Activated naive CD8-positive, alpha-beta T cell treated with anti-CD3 and anti-CD28 coated beads for 36 hours (primary cell): ENCODE measurements at regions not wholly inside any gene's neighbourhood (a gene's known extent, or its start where the extent isn't known, plus 50 kb on each side); places are given as distances from the start of the nearest gene placed in this dataset.

Experiments
- DNase-seq: peaks from one replicate; pipeline ENCODE4 v3.0.0; 2021
- H3K27ac Mint-ChIP-seq: one replicate; pipeline ENCODE4 v1.8.0; 2022; ENCODE audit warnings: mild to moderate bottlenecking, moderate library complexity, mixed read lengths
- H3K27me3 Mint-ChIP-seq: one replicate; pipeline ENCODE4 v1.8.0; 2022; ENCODE audit warnings: mild to moderate bottlenecking, mixed read lengths
- H3K36me3 Mint-ChIP-seq: one replicate; pipeline ENCODE4 v1.8.0; 2021; ENCODE audit warnings: mild to moderate bottlenecking, mixed read lengths
- H3K4me1 Mint-ChIP-seq: one replicate; pipeline ENCODE4 v1.8.0; 2021; ENCODE audit warnings: mixed read lengths
- H3K4me3 Mint-ChIP-seq: one replicate; pipeline ENCODE4 v1.8.0; 2022; ENCODE audit warnings: mild to moderate bottlenecking, moderate library complexity, mixed read lengths
- H3K9me3 Mint-ChIP-seq: one replicate; pipeline ENCODE4 v1.8.0; 2022; ENCODE audit warnings: mixed read lengths

- no peaks in the 10 kb centered on the region for H3K4me1 Mint-ChIP-seq
- no peak for DNase-seq
- H3K27me3 Mint-ChIP-seq: no peaks in the 10 kb centered on the region
- H3K4me3 Mint-ChIP-seq: no peak overlapping the region
- H3K9me3 Mint-ChIP-seq: no peaks in the 10 kb centered on the region
- no peak overlapping the region for H3K27ac Mint-ChIP-seq
- H3K36me3 Mint-ChIP-seq: no peaks in the 10 kb centered on the region
Measured at GRCh38 chr2:122166820-122167219, 411.4 kb downstream of the TSN start.

GRCh38 chr2:122167515-122167914, 412.1 kb downstream of the TSN start:
- H3K27ac Mint-ChIP-seq: no peak overlapping the region
- H3K9me3 Mint-ChIP-seq: no peaks in the 10 kb centered on the region
- H3K27me3 Mint-ChIP-seq: no peaks in the 10 kb centered on the region
- no peaks in the 10 kb centered on the region for H3K36me3 Mint-ChIP-seq
- H3K4me1 Mint-ChIP-seq: no peaks in the 10 kb centered on the region
- H3K4me3 Mint-ChIP-seq: no peak overlapping the region
- no peak for DNase-seq

GRCh38 chr2:122168799-122169198, 413.3 kb downstream of the TSN start:
- Mint-ChIP-seq H3K4me1 (no peaks in the 10 kb centered on the region), H3K36me3 (no peaks in the 10 kb centered on the region), H3K27me3 (no peaks in the 10 kb centered on the region), H3K9me3 (no peaks in the 10 kb centered on the region), H3K4me3 (no peak overlapping the region), H3K27ac (no peak overlapping the region)
- no peak for DNase-seq

- H3K27me3 Mint-ChIP-seq: no peaks in the 10 kb centered on the region
- no peaks in the 10 kb centered on the region for H3K9me3 Mint-ChIP-seq
- no peaks in the 10 kb centered on the region for H3K4me1 Mint-ChIP-seq
Measured at GRCh38 chr2:122172812-122173211, 417.4 kb downstream of the TSN start.

GRCh38 chr2:122174061-122174460, 418.6 kb downstream of the TSN start:
- no peak for DNase-seq
- H3K9me3 Mint-ChIP-seq: no peaks in the 10 kb centered on the region
- no peak overlapping the region for H3K4me3 Mint-ChIP-seq
- H3K36me3 Mint-ChIP-seq: no peaks in the 10 kb centered on the region
- H3K27me3 Mint-ChIP-seq: no peaks in the 10 kb centered on the region
- no peak overlapping the region for H3K27ac Mint-ChIP-seq
- H3K4me1 Mint-ChIP-seq: no peaks in the 10 kb centered on the region

More at GRCh38 chr2:122172812-122173211, 417.4 kb downstream of the TSN start:
- Mint-ChIP-seq H3K4me3 (no peak overlapping the region), H3K36me3 (no peaks in the 10 kb centered on the region), H3K27ac (no peak overlapping the region)
- DNase-seq: no peak

- H3K4me3 Mint-ChIP-seq: no peak overlapping the region
- H3K4me1 Mint-ChIP-seq: no peaks in the 10 kb centered on the region
- H3K27me3 Mint-ChIP-seq: no peaks in the 10 kb centered on the region
- H3K36me3 Mint-ChIP-seq: no peaks in the 10 kb centered on the region
- no peak overlapping the region for H3K27ac Mint-ChIP-seq
- DNase-seq: no peak
- H3K9me3 Mint-ChIP-seq: no peaks in the 10 kb centered on the region
Measured at GRCh38 chr2:122179492-122180165, 424.2 kb downstream of the TSN start.

- Mint-ChIP-seq H3K4me3 (no peak overlapping the region), H3K9me3 (no peaks in the 10 kb centered on the region), H3K27me3 (no peaks in the 10 kb centered on the region), H3K4me1 (no peaks in the 10 kb centered on the region), H3K27ac (no peak overlapping the region), H3K36me3 (no peaks in the 10 kb centered on the region)
- no peak for DNase-seq
Measured at GRCh38 chr2:122180972-122181371, 425.5 kb downstream of the TSN start.

GRCh38 chr2:122182616-122183355, 427.3 kb downstream of the TSN start:
- no peak for DNase-seq
- H3K9me3 Mint-ChIP-seq: no peaks in the 10 kb centered on the region
- no peak overlapping the region for H3K27ac Mint-ChIP-seq
- no peak overlapping the region for H3K4me3 Mint-ChIP-seq
- H3K36me3 Mint-ChIP-seq: no peaks in the 10 kb centered on the region
- H3K4me1 Mint-ChIP-seq: no peaks in the 10 kb centered on the region
- H3K27me3 Mint-ChIP-seq: no peaks in the 10 kb centered on the region

GRCh38 chr2:122183890-122184289, 428.4 kb downstream of the TSN start:
- Mint-ChIP-seq H3K36me3 (no peaks in the 10 kb centered on the region), H3K4me1 (no peaks in the 10 kb centered on the region), H3K27me3 (no peaks in the 10 kb centered on the region), H3K9me3 (no peaks in the 10 kb centered on the region), H3K4me3 (no peak overlapping the region), H3K27ac (no peak overlapping the region)
- no peak for DNase-seq

- Mint-ChIP-seq H3K27ac (no peak overlapping the region), H3K27me3 (no peaks in the 10 kb centered on the region), H3K4me1 (no peaks in the 10 kb centered on the region), H3K4me3 (no peak overlapping the region), H3K36me3 (no peaks in the 10 kb centered on the region), H3K9me3 (no peaks in the 10 kb centered on the region)
- DNase-seq: no peak
Measured at GRCh38 chr2:122186761-122187222, 431.3 kb downstream of the TSN start.

GRCh38 chr2:122191331-122191730, 435.9 kb downstream of the TSN start:
- Mint-ChIP-seq H3K4me1 (no peaks in the 10 kb centered on the region), H3K36me3 (no peaks in the 10 kb centered on the region), H3K9me3 (no peaks in the 10 kb centered on the region), H3K27me3 (no peaks in the 10 kb centered on the region), H3K27ac (no peak overlapping the region), H3K4me3 (no peak overlapping the region)
- DNase-seq: no peak

GRCh38 chr2:122193622-122194021, 438.2 kb downstream of the TSN start:
- Mint-ChIP-seq H3K9me3 (no peaks in the 10 kb centered on the region), H3K27ac (no peak overlapping the region), H3K4me3 (no peak overlapping the region), H3K4me1 (no peaks in the 10 kb centered on the region), H3K36me3 (no peaks in the 10 kb centered on the region), H3K27me3 (no peaks in the 10 kb centered on the region)
- DNase-seq: no peak

- no peak for DNase-seq
- no peaks in the 10 kb centered on the region for H3K9me3 Mint-ChIP-seq
- H3K36me3 Mint-ChIP-seq: no peaks in the 10 kb centered on the region
- H3K4me3 Mint-ChIP-seq: no peak overlapping the region
- no peaks in the 10 kb centered on the region for H3K27me3 Mint-ChIP-seq
- no peak overlapping the region for H3K27ac Mint-ChIP-seq
- H3K4me1 Mint-ChIP-seq: no peaks in the 10 kb centered on the region
Measured at GRCh38 chr2:122194546-122194945, 439.1 kb downstream of the TSN start.

- Mint-ChIP-seq H3K9me3 (no peaks in the 10 kb centered on the region), H3K4me3 (no peak overlapping the region), H3K27ac (no peak overlapping the region)
Measured at GRCh38 chr2:122203523-122203922, 448.1 kb downstream of the TSN start.

GRCh38 chr2:122205641-122206040, 450.2 kb downstream of the TSN start:
- Mint-ChIP-seq H3K4me3 (no peak overlapping the region), H3K27me3 (no peaks in the 10 kb centered on the region), H3K27ac (no peak overlapping the region), H3K4me1 (no peaks in the 10 kb centered on the region), H3K36me3 (no peaks in the 10 kb centered on the region), H3K9me3 (no peaks in the 10 kb centered on the region)
- DNase-seq: no peak

More at GRCh38 chr2:122203523-122203922, 448.1 kb downstream of the TSN start:
- no peak for DNase-seq
- Mint-ChIP-seq H3K36me3 (no peaks in the 10 kb centered on the region), H3K4me1 (no peaks in the 10 kb centered on the region), H3K27me3 (no peaks in the 10 kb centered on the region)

GRCh38 chr2:122206101-122206500, 450.6 kb downstream of the TSN start:
- H3K4me1 Mint-ChIP-seq: no peaks in the 10 kb centered on the region
- H3K9me3 Mint-ChIP-seq: no peaks in the 10 kb centered on the region
- no peaks in the 10 kb centered on the region for H3K27me3 Mint-ChIP-seq
- H3K27ac Mint-ChIP-seq: no peak overlapping the region
- no peaks in the 10 kb centered on the region for H3K36me3 Mint-ChIP-seq
- no peak overlapping the region for H3K4me3 Mint-ChIP-seq
- DNase-seq: no peak
